ENCODE measurements at regions not wholly inside any gene's neighbourhood (a gene's known extent, or its start where the extent isn't known, plus 50 kb on each side); places are given as distances from the start of the nearest gene placed in this dataset.
"Not testable (repeated sequence)": the region's sequence is repeated elsewhere in the genome, so short reads cannot be mapped to it uniquely, and the experiment has no call there.

- Histone ChIP-seq H3K9me3 (ENCODE audit: control insufficient read depth, low read length) (no peaks in the 10 kb centered on the region), H3K27ac (ENCODE audit: insufficient read depth, low read length, poor library complexity, severe bottlenecking) (no peak overlapping the region), H3K4me1 (ENCODE audit: control insufficient read depth, insufficient read depth, low read length, poor library complexity, severe bottlenecking) (no peaks in the 10 kb centered on the region), H3K36me3 (ENCODE audit: control insufficient read depth, insufficient read depth, low read length) (no peaks in the 10 kb centered on the region), H3K27me3 (replicated peaks; ENCODE audit: control insufficient read depth, insufficient read depth, low read length, poor library complexity, severe bottlenecking) (no peaks in the 10 kb centered on the region), H3K4me3 (ENCODE audit: insufficient read depth, low read depth, low read length, poor library complexity, severe bottlenecking) (no peak overlapping the region)
- no peak for DNase-seq
Measured at GRCh38 chr22:48628891-48629543, 1198.7 kb downstream of the BRD1 start.

- Histone ChIP-seq H3K27ac (ENCODE audit: insufficient read depth, low read length, poor library complexity, severe bottlenecking) (no peak overlapping the region), H3K9me3 (ENCODE audit: control insufficient read depth, low read length) (no peaks in the 10 kb centered on the region), H3K27me3 (replicated peaks; ENCODE audit: control insufficient read depth, insufficient read depth, low read length, poor library complexity, severe bottlenecking) (no peaks in the 10 kb centered on the region), H3K4me3 (ENCODE audit: insufficient read depth, low read depth, low read length, poor library complexity, severe bottlenecking) (no peak overlapping the region), H3K4me1 (ENCODE audit: control insufficient read depth, insufficient read depth, low read length, poor library complexity, severe bottlenecking) (no peaks in the 10 kb centered on the region), H3K36me3 (ENCODE audit: control insufficient read depth, insufficient read depth, low read length) (no peaks in the 10 kb centered on the region)
- DNase-seq = no peak
Measured at GRCh38 chr22:48627966-48628365, 1199.7 kb downstream of the BRD1 start.

- H3K27ac ChIP-seq (ENCODE audit: insufficient read depth, low read length, poor library complexity, severe bottlenecking) = no peak overlapping the region
- H3K36me3 ChIP-seq (ENCODE audit: control insufficient read depth, insufficient read depth, low read length) = no peaks in the 10 kb centered on the region
- no peaks in the 10 kb centered on the region for H3K27me3 ChIP-seq (replicated peaks; ENCODE audit: control insufficient read depth, insufficient read depth, low read length, poor library complexity, severe bottlenecking)
- no peak for DNase-seq
- H3K4me1 ChIP-seq (ENCODE audit: control insufficient read depth, insufficient read depth, low read length, poor library complexity, severe bottlenecking) = no peaks in the 10 kb centered on the region
- no peaks in the 10 kb centered on the region for H3K9me3 ChIP-seq (ENCODE audit: control insufficient read depth, low read length)
- no peak overlapping the region for H3K4me3 ChIP-seq (ENCODE audit: insufficient read depth, low read depth, low read length, poor library complexity, severe bottlenecking)
Measured at GRCh38 chr22:48627203-48627602, 1200.5 kb downstream of the BRD1 start.

GRCh38 chr22:48624401-48624800 lies 1203.3 kb downstream of the BRD1 start:
- H3K9me3 ChIP-seq (ENCODE audit: control insufficient read depth, low read length) = no peaks in the 10 kb centered on the region
- no peaks in the 10 kb centered on the region for H3K27me3 ChIP-seq (replicated peaks; ENCODE audit: control insufficient read depth, insufficient read depth, low read length, poor library complexity, severe bottlenecking)
- DNase-seq = no peak
- no peaks in the 10 kb centered on the region for H3K4me1 ChIP-seq (ENCODE audit: control insufficient read depth, insufficient read depth, low read length, poor library complexity, severe bottlenecking)
- no peak overlapping the region for H3K27ac ChIP-seq (ENCODE audit: insufficient read depth, low read length, poor library complexity, severe bottlenecking)
- no peaks in the 10 kb centered on the region for H3K36me3 ChIP-seq (ENCODE audit: control insufficient read depth, insufficient read depth, low read length)
- no peak overlapping the region for H3K4me3 ChIP-seq (ENCODE audit: insufficient read depth, low read depth, low read length, poor library complexity, severe bottlenecking)

GRCh38 chr22:48622891-48623545 lies 1204.7 kb downstream of the BRD1 start:
- Histone ChIP-seq H3K27ac (ENCODE audit: insufficient read depth, low read length, poor library complexity, severe bottlenecking) (no peak overlapping the region), H3K27me3 (replicated peaks; ENCODE audit: control insufficient read depth, insufficient read depth, low read length, poor library complexity, severe bottlenecking) (no peaks in the 10 kb centered on the region), H3K4me3 (ENCODE audit: insufficient read depth, low read depth, low read length, poor library complexity, severe bottlenecking) (no peak overlapping the region), H3K9me3 (ENCODE audit: control insufficient read depth, low read length) (no peaks in the 10 kb centered on the region), H3K36me3 (ENCODE audit: control insufficient read depth, insufficient read depth, low read length) (no peaks in the 10 kb centered on the region), H3K4me1 (ENCODE audit: control insufficient read depth, insufficient read depth, low read length, poor library complexity, severe bottlenecking) (no peaks in the 10 kb centered on the region)
- DNase-seq = no peak

GRCh38 chr22:48621085-48621484 lies 1206.6 kb downstream of the BRD1 start:
- Histone ChIP-seq H3K9me3 (ENCODE audit: control insufficient read depth, low read length) (no peaks in the 10 kb centered on the region), H3K4me3 (ENCODE audit: insufficient read depth, low read depth, low read length, poor library complexity, severe bottlenecking) (no peak overlapping the region), H3K27ac (ENCODE audit: insufficient read depth, low read length, poor library complexity, severe bottlenecking) (no peak overlapping the region), H3K36me3 (ENCODE audit: control insufficient read depth, insufficient read depth, low read length) (no peaks in the 10 kb centered on the region), H3K27me3 (replicated peaks; ENCODE audit: control insufficient read depth, insufficient read depth, low read length, poor library complexity, severe bottlenecking) (no peaks in the 10 kb centered on the region), H3K4me1 (ENCODE audit: control insufficient read depth, insufficient read depth, low read length, poor library complexity, severe bottlenecking) (no peaks in the 10 kb centered on the region)
- no peak for DNase-seq

GRCh38 chr22:48620460-48620859 lies 1207.2 kb downstream of the BRD1 start:
- not testable (repeated sequence) for H3K9me3 ChIP-seq (ENCODE audit: control insufficient read depth, low read length); H3K36me3 ChIP-seq (ENCODE audit: control insufficient read depth, insufficient read depth, low read length); H3K4me3 ChIP-seq (ENCODE audit: insufficient read depth, low read depth, low read length, poor library complexity, severe bottlenecking); H3K4me1 ChIP-seq (ENCODE audit: control insufficient read depth, insufficient read depth, low read length, poor library complexity, severe bottlenecking); H3K27me3 ChIP-seq (replicated peaks; ENCODE audit: control insufficient read depth, insufficient read depth, low read length, poor library complexity, severe bottlenecking); H3K27ac ChIP-seq (ENCODE audit: insufficient read depth, low read length, poor library complexity, severe bottlenecking); DNase-seq

- no peaks in the 10 kb centered on the region for H3K27me3 ChIP-seq (replicated peaks; ENCODE audit: control insufficient read depth, insufficient read depth, low read length, poor library complexity, severe bottlenecking)
- H3K36me3 ChIP-seq (ENCODE audit: control insufficient read depth, insufficient read depth, low read length) = no peaks in the 10 kb centered on the region
- H3K9me3 ChIP-seq (ENCODE audit: control insufficient read depth, low read length) = no peaks in the 10 kb centered on the region
- H3K4me3 ChIP-seq (ENCODE audit: insufficient read depth, low read depth, low read length, poor library complexity, severe bottlenecking) = no peak overlapping the region
- DNase-seq = no peak
- H3K4me1 ChIP-seq (ENCODE audit: control insufficient read depth, insufficient read depth, low read length, poor library complexity, severe bottlenecking) = no peaks in the 10 kb centered on the region
- no peak overlapping the region for H3K27ac ChIP-seq (ENCODE audit: insufficient read depth, low read length, poor library complexity, severe bottlenecking)
Measured at GRCh38 chr22:48619721-48620120, 1208.0 kb downstream of the BRD1 start.

- no peak for DNase-seq
- H3K9me3 ChIP-seq (ENCODE audit: control insufficient read depth, low read length) = no peaks in the 10 kb centered on the region
- no peaks in the 10 kb centered on the region for H3K36me3 ChIP-seq (ENCODE audit: control insufficient read depth, insufficient read depth, low read length)
- H3K27ac ChIP-seq (ENCODE audit: insufficient read depth, low read length, poor library complexity, severe bottlenecking) = no peak overlapping the region
- H3K27me3 ChIP-seq (replicated peaks; ENCODE audit: control insufficient read depth, insufficient read depth, low read length, poor library complexity, severe bottlenecking) = no peaks in the 10 kb centered on the region
- no peak overlapping the region for H3K4me3 ChIP-seq (ENCODE audit: insufficient read depth, low read depth, low read length, poor library complexity, severe bottlenecking)
- no peaks in the 10 kb centered on the region for H3K4me1 ChIP-seq (ENCODE audit: control insufficient read depth, insufficient read depth, low read length, poor library complexity, severe bottlenecking)
Measured at GRCh38 chr22:48618326-48618725, 1209.3 kb downstream of the BRD1 start.

GRCh38 chr22:48616656-48617055 lies 1211.0 kb downstream of the BRD1 start:
- no peaks in the 10 kb centered on the region for H3K36me3 ChIP-seq (ENCODE audit: control insufficient read depth, insufficient read depth, low read length)
- H3K9me3 ChIP-seq (ENCODE audit: control insufficient read depth, low read length) = no peaks in the 10 kb centered on the region
- H3K27ac ChIP-seq (ENCODE audit: insufficient read depth, low read length, poor library complexity, severe bottlenecking) = no peak overlapping the region
- H3K27me3 ChIP-seq (replicated peaks; ENCODE audit: control insufficient read depth, insufficient read depth, low read length, poor library complexity, severe bottlenecking) = no peaks in the 10 kb centered on the region
- H3K4me1 ChIP-seq (ENCODE audit: control insufficient read depth, insufficient read depth, low read length, poor library complexity, severe bottlenecking) = no peaks in the 10 kb centered on the region
- no peak overlapping the region for H3K4me3 ChIP-seq (ENCODE audit: insufficient read depth, low read depth, low read length, poor library complexity, severe bottlenecking)
- DNase-seq = no peak
